Vagina (tissue), 2 donors: ENCODE measurements at regions not wholly inside any gene's neighbourhood (a gene's known extent, or its start where the extent isn't known, plus 50 kb on each side); places are given as distances from the start of the nearest gene placed in this dataset.

ENCODE experiments used
- DNase-seq, 2 donors: peaks; one replicate each; pipeline ENCODE4 v3.0.0-alpha.2; 2017; ENCODE audit errors: extremely low spot score in 2 of 2
- H3K27ac ChIP-seq: fragments of 200-600 bp; sonication (generic); one replicate; pipeline ENCODE4 v1.5.1; 2019
- H3K27me3 ChIP-seq: fragments of 200-600 bp; sonication (generic); one replicate; pipeline ENCODE4 v1.5.1; 2019
- H3K36me3 ChIP-seq, 2 donors: fragments of 200-600 bp; sonication (generic); one replicate each; pipeline ENCODE4 v1.5.1; 2017 to 2019
- H3K4me1 ChIP-seq: fragments of 200-600 bp; sonication (generic); one replicate; pipeline ENCODE4 v1.5.1; 2019
- H3K4me3 ChIP-seq, 2 donors: fragments of 200-600 bp; sonication (generic); 1 replicate in 1 of 2; 2 replicates in 1 of 2; pipeline ENCODE4 v1.5.1; 2016 to 2019
- H3K9me3 ChIP-seq: fragments of 200-600 bp; sonication (generic); one replicate; pipeline ENCODE4 v1.5.1; 2019
- POLR2A ChIP-seq, 2 donors: fragments of 450-650 bp; IDR thresholded peaks; one replicate each; pipeline ENCODE4 v1.6.1; 2017; ENCODE audit warnings: antibody characterized with exemption in 2 of 2, mild to moderate bottlenecking in 2 of 2, moderate library complexity in 2 of 2
- POLR2AphosphoS5 ChIP-seq, 2 donors: sonication (generic); formaldehyde crosslinking; IDR thresholded peaks; one replicate each; pipeline ENCODE4 v1.9.0; 2017; ENCODE audit warnings: antibody characterized with exemption in 2 of 2, mild to moderate bottlenecking in 2 of 2, low read depth in 1 of 2; ENCODE audit not compliant: insufficient read depth in 1 of 2
- intact Hi-C: fragments of 100-400 bp; cut with DNase I; formaldehyde crosslinking; loops from one replicate; pipeline ENCODE4 v1.15.1; 2023
- TF ChIP-seq, protein P1 (sequence below), 3 experiments: fragments of 450-650 bp in 2 of 3; fragments of 200-600 bp in 1 of 3; sonication (generic) in 1 of 3; IDR thresholded peaks; one replicate each; pipeline ENCODE4 v1.5.1; 2017 to 2019; ENCODE audit warnings: antibody characterized with exemption in 3 of 3, mild to moderate bottlenecking in 2 of 3, moderate library complexity in 2 of 3

DNA sequence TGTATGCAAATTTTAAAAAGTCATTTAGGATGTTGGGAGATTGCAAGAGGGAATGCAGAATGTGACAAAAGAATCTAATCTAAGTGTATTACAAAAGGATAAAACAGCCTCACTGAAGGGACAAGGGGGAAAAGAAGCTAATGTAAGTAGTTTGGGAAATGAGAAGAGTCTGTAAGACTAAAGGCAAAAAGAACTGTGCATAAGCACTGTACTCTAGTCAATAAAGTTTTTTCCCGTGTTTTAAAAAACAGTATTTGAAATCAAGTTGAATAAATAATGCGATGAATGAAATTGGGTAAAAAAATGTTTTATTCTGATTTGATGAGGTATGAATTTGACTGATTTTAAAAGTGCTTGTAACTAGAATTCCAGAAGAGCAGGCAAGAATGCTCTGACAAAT, 149.8 kb downstream of the VEGFA start:
- Histone ChIP-seq H3K27ac (no peak overlapping the region), H3K4me1 (peaks cover 22% of the 10 kb centered on the region), H3K4me3 (no peak overlapping the region), H3K9me3 (no peaks in the 10 kb centered on the region), H3K27me3 (no peaks in the 10 kb centered on the region), H3K36me3 (no peaks in the 10 kb centered on the region)
- TF ChIP-seq POLR2AphosphoS5 (IDR thresholded peaks at IDR 0.05; ENCODE audit: insufficient read depth in 1 of 2, low read depth in 1 of 2) = no peak
- TF ChIP-seq, protein P1, sequence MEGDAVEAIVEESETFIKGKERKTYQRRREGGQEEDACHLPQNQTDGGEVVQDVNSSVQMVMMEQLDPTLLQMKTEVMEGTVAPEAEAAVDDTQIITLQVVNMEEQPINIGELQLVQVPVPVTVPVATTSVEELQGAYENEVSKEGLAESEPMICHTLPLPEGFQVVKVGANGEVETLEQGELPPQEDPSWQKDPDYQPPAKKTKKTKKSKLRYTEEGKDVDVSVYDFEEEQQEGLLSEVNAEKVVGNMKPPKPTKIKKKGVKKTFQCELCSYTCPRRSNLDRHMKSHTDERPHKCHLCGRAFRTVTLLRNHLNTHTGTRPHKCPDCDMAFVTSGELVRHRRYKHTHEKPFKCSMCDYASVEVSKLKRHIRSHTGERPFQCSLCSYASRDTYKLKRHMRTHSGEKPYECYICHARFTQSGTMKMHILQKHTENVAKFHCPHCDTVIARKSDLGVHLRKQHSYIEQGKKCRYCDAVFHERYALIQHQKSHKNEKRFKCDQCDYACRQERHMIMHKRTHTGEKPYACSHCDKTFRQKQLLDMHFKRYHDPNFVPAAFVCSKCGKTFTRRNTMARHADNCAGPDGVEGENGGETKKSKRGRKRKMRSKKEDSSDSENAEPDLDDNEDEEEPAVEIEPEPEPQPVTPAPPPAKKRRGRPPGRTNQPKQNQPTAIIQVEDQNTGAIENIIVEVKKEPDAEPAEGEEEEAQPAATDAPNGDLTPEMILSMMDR (IDR thresholded peaks at IDR 0.05) = no peak
- TF ChIP-seq POLR2A (IDR thresholded peaks at IDR 0.05) = no peak
- DNase-seq = no peak
- intact Hi-C loops = loop anchor here (10.0 kb wide), 1 partner anchor 145 kb away; the partner anchor contains the start of gene VEGFA

DNA sequence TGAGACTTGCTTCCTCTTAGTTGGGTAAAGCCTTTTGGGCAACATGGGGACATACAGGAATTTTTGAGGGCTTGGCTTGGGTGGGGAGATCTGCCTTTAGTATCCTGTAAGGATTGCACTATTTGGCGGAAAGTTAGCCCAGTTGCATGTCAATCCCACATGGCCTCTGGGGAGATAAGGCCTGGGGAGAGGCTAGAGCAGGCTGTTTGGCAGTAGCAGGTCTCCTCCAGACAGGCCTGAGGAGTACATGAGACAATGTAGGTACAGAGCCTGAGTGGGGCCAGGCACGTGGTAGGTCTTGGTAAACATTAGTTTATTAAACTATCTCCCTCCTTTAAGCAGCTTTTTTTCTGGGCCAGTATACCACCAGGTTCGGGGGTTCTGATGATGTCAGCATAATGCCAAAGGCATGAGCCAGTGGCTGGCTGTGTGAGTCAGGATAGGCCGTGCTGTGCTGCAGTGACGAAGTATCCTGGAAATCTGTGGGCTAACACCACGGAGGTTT, 147.9 kb downstream of the VEGFA start:
- no peaks in the 10 kb centered on the region for H3K9me3 ChIP-seq
- H3K27ac ChIP-seq = peak overlapping the region; percentile 53
- intact Hi-C loops = loop anchor here (10.0 kb wide), 1 partner anchor 143 kb away; the partner anchor contains the start of gene VEGFA
- DNase-seq = no peak
- no peak overlapping the region for H3K4me3 ChIP-seq
- no peaks in the 10 kb centered on the region for H3K27me3 ChIP-seq
- no peaks in the 10 kb centered on the region for H3K36me3 ChIP-seq
- TF ChIP-seq, protein P1 (IDR thresholded peaks at IDR 0.05) = no peak
- TF ChIP-seq POLR2A (IDR thresholded peaks at IDR 0.05) (no peak), POLR2AphosphoS5 (IDR thresholded peaks at IDR 0.05; ENCODE audit: insufficient read depth in 1 of 2, low read depth in 1 of 2) (no peak)
- peaks cover 22% of the 10 kb centered on the region for H3K4me1 ChIP-seq

DNA sequence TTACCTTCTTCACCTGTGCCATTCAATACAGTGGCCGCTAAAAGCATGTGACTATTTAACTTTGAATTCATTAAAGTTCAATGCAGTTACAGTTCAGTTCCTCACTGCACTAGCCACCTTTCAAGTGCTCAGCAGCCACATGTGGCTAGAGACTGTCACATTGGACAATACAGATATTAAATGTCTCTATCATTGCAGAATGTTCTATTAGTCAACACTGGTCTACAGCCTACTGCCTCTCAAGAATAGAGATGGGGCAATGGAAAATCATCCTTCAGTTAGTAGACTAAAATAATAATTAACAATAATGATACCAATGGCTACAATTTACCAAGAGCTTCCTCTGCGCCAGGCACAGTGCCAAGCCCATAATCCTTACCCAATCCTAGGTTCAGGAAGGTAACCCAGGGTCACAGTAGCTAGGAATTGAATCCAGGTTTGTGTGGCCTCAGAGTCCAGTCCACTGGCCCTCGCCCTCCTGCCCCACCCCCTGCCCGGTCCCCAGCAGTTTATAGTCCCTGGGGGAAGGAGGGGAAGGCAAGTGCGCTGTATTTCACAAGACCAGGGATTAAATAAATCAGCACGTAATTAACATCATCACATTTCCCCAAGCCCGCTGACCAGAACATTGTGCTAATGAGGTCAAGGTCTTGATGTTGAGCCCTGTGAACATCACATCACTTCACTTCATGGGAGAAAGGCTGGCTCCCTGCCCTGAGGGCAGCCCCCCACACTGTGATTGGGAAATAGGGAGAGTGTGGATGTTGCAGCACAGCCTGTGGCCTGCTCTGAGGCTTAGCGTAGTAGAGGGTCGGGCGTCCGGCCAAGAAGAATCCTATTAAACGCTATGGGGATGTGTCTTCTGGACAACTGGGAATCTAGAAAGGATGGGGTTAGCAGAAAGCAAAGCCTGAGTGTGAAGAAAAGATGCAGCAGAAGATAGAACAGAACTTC, 147.2 kb downstream of the VEGFA start:
- Histone ChIP-seq H3K27ac (peak overlapping the region; percentile 53), H3K9me3 (no peaks in the 10 kb centered on the region), H3K27me3 (no peaks in the 10 kb centered on the region), H3K4me3 (no peak overlapping the region), H3K4me1 (peaks cover 22% of the 10 kb centered on the region), H3K36me3 (no peaks in the 10 kb centered on the region)
- DNase-seq = peak in 1 of 2 donors; percentile 98
- TF ChIP-seq POLR2A (IDR thresholded peaks at IDR 0.05) (no peak), POLR2AphosphoS5 (IDR thresholded peaks at IDR 0.05; ENCODE audit: insufficient read depth in 1 of 2, low read depth in 1 of 2) (peak; percentile 74 to 93)
- TF ChIP-seq, protein P1 (IDR thresholded peaks at IDR 0.05) = peak in 1 of 3 experiments; percentile 17
- intact Hi-C loops = loop anchor here (10.0 kb wide), 1 partner anchor 142 kb away; the partner anchor contains the start of gene VEGFA

DNA sequence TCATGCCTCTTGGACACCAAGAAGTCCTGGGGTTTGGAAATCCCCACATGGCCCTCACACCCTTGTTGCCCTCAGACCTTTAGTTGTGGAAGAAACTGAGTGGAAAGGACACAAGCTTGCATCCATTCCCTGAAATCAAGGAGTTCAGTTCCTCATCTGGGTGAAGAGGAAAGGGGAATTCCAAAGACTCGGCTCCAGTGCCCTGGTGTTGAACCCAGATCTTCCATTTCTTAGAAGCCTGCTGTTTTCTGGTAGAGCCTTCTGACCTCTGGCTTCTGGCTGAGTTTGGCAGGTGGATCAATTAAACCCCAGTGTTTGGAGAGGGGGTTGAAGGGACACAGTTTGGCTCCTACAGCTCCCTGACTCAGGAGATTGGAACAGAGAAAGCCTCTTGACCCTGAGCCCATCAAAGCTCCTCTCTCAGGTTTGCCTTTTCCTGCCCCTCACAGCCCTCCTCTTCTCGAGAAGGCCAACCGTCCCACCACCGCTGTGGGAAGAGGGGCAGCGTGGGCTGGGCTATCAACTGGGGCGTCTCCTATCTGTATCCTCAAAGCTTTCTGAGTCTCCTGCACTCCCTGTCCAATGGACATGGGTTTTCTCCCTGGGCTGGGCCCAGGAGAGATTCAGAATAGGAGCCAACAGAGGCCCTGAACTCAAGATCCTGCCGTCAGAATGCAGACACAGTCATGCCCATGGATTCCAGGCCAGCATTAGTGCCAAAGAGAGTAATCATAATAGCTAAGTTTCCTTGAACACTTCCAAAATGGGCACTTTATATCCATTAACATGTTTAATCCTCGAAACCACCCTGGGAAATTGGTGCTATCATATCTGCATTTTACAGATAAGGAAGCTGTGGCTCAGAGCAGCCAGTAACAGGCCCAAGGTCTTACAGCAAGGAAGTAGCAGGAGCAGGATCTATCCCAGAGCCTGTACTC, 146.2 kb downstream of the VEGFA start:
- TF ChIP-seq, protein P1 (IDR thresholded peaks at IDR 0.05) = no peak
- TF ChIP-seq POLR2A (IDR thresholded peaks at IDR 0.05) (no peak), POLR2AphosphoS5 (IDR thresholded peaks at IDR 0.05; ENCODE audit: insufficient read depth in 1 of 2, low read depth in 1 of 2) (no peak)
- Histone ChIP-seq H3K36me3 (no peaks in the 10 kb centered on the region), H3K4me3 (no peak overlapping the region), H3K27ac (peak overlapping the region; percentile 53), H3K27me3 (no peaks in the 10 kb centered on the region), H3K4me1 (peaks cover 31% of the 10 kb centered on the region), H3K9me3 (no peaks in the 10 kb centered on the region)
- intact Hi-C loops = loop anchor here (10.0 kb wide), 1 partner anchor 141 kb away; the partner anchor contains the start of gene VEGFA
- no peak for DNase-seq
